SK-N-SH (cell line): ENCODE measurements at regions not wholly inside any gene's neighbourhood (a gene's known extent, or its start where the extent isn't known, plus 50 kb on each side); places are given as distances from the start of the nearest gene placed in this dataset.
"Not testable (repeated sequence)": the region's sequence is repeated elsewhere in the genome, so short reads cannot be mapped to it uniquely, and the experiment has no call there.

Experiments used
- CTCF ChIA-PET: fragments of 300-600, 350-600 bp; formaldehyde crosslinking; extraction: SDS; loops from one replicate; lab custom pipeline; 2021; lab: Yijun Ruan, JAX
- POLR2A ChIA-PET: fragments of 350-600 bp; sonication (Branson Sonifier 250); formaldehyde crosslinking; extraction: SDS; loops from one replicate; lab custom pipeline; 2020; ENCODE audit warnings: antibody characterized with exemption, inconsistent platforms; lab: Yijun Ruan, JAX
- DNase-seq: peaks from one replicate; pipeline ENCODE4 v3.0.0; 2012
- H2AFZ ChIP-seq: fragments of 200-600 bp; sonication (generic); 2 replicates; pipeline ENCODE4 v1.8.1; 2016; ENCODE audit warnings: antibody characterized with exemption, mild to moderate bottlenecking, low read depth
- H3F3A ChIP-seq: fragments of 200-600 bp; sonication (generic); replicated peaks from 2 replicates; pipeline ENCODE3; 2016; ENCODE audit warnings: antibody characterized with exemption, mild to moderate bottlenecking; ENCODE audit not compliant: insufficient read depth
- H3K27ac ChIP-seq, 2 experiments: fragments of 200-500 bp in 1 of 2; fragments of 200-600 bp in 1 of 2; sonication (Bioruptor generic) in 1 of 2; sonication (generic), shearing (Covaris generic) in 1 of 2; 2 replicates each; pipeline versions ENCODE4 v1.5.1 to v1.6.1; 2014 to 2016; ENCODE audit warnings: low read depth in 2 of 2, inconsistent platforms in 1 of 2, low read length in 1 of 2, mild to moderate bottlenecking in 1 of 2, mixed read lengths in 1 of 2
- H3K27me3 ChIP-seq: fragments of 200-600 bp; sonication (generic), shearing (Covaris generic); 2 replicates; pipeline ENCODE4 v1.6.1; 2016; ENCODE audit warnings: mixed run types; ENCODE audit not compliant: insufficient read depth
- H3K36me3 ChIP-seq, 2 experiments: fragments of 200-500 bp in 1 of 2; fragments of 200-600 bp in 1 of 2; sonication (Bioruptor generic) in 1 of 2; sonication (generic) in 1 of 2; replicated peaks in 1 of 2; 2 replicates each; pipeline versions ENCODE3 to v1.5.1; 2014 to 2016; ENCODE audit warnings: low read length in 1 of 2, mild to moderate bottlenecking in 1 of 2; ENCODE audit not compliant: insufficient read depth in 2 of 2, control insufficient read depth in 1 of 2
- H3K4me1 ChIP-seq, 2 experiments: fragments of 200-500 bp in 1 of 2; fragments of 200-600 bp in 1 of 2; sonication (Bioruptor generic) in 1 of 2; sonication (generic), shearing (Covaris generic) in 1 of 2; 2 replicates each; pipeline versions ENCODE4 v1.5.1 to v1.6.1; 2014 to 2016; ENCODE audit warnings: low read depth in 1 of 2, low read length in 1 of 2, mixed run types in 1 of 2; ENCODE audit not compliant: insufficient read depth in 2 of 2, control insufficient read depth in 1 of 2
- H3K4me2 ChIP-seq: fragments of 200-600 bp; sonication (generic), shearing (Covaris generic); 2 replicates; pipeline ENCODE4 v1.6.1; 2017; ENCODE audit warnings: mixed run types
- H3K4me3 ChIP-seq, 2 experiments: fragments of 200-500 bp in 1 of 2; fragments of 200-600 bp in 1 of 2; sonication (Bioruptor generic) in 1 of 2; sonication (generic), shearing (Covaris generic) in 1 of 2; 2 replicates each; pipeline versions ENCODE4 v1.5.1 to v1.8.1; 2014 to 2016; ENCODE audit warnings: low read depth in 2 of 2, inconsistent platforms in 1 of 2, low read length in 1 of 2, mild to moderate bottlenecking in 1 of 2, mixed read lengths in 1 of 2, moderate library complexity in 1 of 2
- H3K79me2 ChIP-seq: fragments of 200-600 bp; sonication (generic); 2 replicates; pipeline ENCODE4 v1.8.1; 2017; ENCODE audit warnings: mild to moderate bottlenecking; ENCODE audit not compliant: insufficient read depth
- H3K9ac ChIP-seq: fragments of 200-600 bp; sonication (generic); 2 replicates; pipeline ENCODE4 v1.6.1; 2017; ENCODE audit warnings: mixed run types
- H3K9me2 ChIP-seq: fragments of 200-600 bp; sonication (generic); 2 replicates; pipeline ENCODE4 v1.6.1; 2017; ENCODE audit warnings: mixed run types
- H3K9me3 ChIP-seq: fragments of 200-600 bp; sonication (generic); 2 replicates; pipeline ENCODE4 v1.6.1; 2017; ENCODE audit warnings: mixed run types, mild to moderate bottlenecking, moderate library complexity
- H4K20me1 ChIP-seq: fragments of 200-600 bp; sonication (generic); 2 replicates; pipeline ENCODE4 v1.6.1; 2017; ENCODE audit warnings: mild to moderate bottlenecking, mixed run types; ENCODE audit not compliant: insufficient read depth
- CHD2 ChIP-seq: fragments of 150-350 bp; IDR thresholded peaks from 2 replicates; pipeline ENCODE4 v1.6.1; 2018; ENCODE audit warnings: low read length; ENCODE audit not compliant: partially characterized antibody
- JUND ChIP-seq: IDR thresholded peaks from 2 replicates; pipeline ENCODE4 v1.4.0; 2012
- NFIC ChIP-seq: IDR thresholded peaks from 2 replicates; pipeline ENCODE4 v1.4.0; 2012; ENCODE audit warnings: borderline replicate concordance
- NRF1 ChIP-seq: IDR thresholded peaks from 2 replicates; pipeline ENCODE4 v1.6.1; 2012; ENCODE audit warnings: low read depth, mild to moderate bottlenecking, low read length
- PBX3 ChIP-seq: IDR thresholded peaks from 2 replicates; pipeline ENCODE4; 2012
- POLR2AphosphoS5 ChIP-seq: IDR thresholded peaks from 2 replicates; pipeline ENCODE4 v1.6.1; 2012; ENCODE audit warnings: low read depth, low read length
- RAD21 ChIP-seq: IDR thresholded peaks from 2 replicates; pipeline ENCODE4 v1.6.1; 2012; ENCODE audit warnings: mild to moderate bottlenecking, low read length
- RFX5 ChIP-seq: IDR thresholded peaks from 2 replicates; pipeline ENCODE4 v1.6.1; 2012; ENCODE audit warnings: mild to moderate bottlenecking, improper control_type of control experiment, low read length
- WGBS: methylation state at CpG from one replicate; pipeline ENCODE4 v1.1.6; 2017; ENCODE audit warnings: low lambda C conversion rate; 5-methylcytosine and 5-hydroxymethylcytosine counted together
- TF ChIP-seq, protein P1 (sequence below): IDR thresholded peaks from 2 replicates; pipeline ENCODE4 v1.4.0; 2012; ENCODE audit warnings: low read depth

DNA sequence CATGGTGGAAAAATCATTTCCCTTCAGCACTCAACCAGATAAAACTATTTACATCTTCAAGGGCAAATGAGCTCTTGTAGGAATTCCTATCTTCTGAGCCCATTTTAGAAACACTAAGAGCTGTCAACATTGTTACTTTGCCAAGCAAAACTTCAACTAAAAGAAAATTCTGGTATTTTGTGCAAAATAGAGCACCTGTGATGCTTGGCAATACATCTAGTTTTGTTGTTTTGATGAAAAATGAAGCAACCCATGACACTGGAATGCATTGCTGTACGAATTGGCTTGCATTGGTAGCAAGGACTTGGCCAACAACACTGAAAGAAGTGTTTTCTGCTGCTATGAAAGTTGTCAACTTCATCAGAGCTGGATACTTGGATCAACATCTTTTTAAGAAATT is 194.4 kb downstream of the COX18 start:
- H3K79me2 ChIP-seq, result no peaks in the 10 kb centered on the region
- H3K4me2 ChIP-seq, result no peak overlapping the region
- no peak for TF ChIP-seq RFX5
- TF ChIP-seq CHD2, result no peak
- TF ChIP-seq RAD21, result no peak
- H3K27ac ChIP-seq, result no peak overlapping the region
- no peaks in the 10 kb centered on the region for H3F3A ChIP-seq
- H3K4me3 ChIP-seq, result no peak overlapping the region
- H3K4me1 ChIP-seq, result no peaks in the 10 kb centered on the region
- no peaks in the 10 kb centered on the region; the same call in 1 of the 2 replicates for H3K9me3 ChIP-seq
- H4K20me1 ChIP-seq, result no peaks in the 10 kb centered on the region
- ChIA-PET POLR2A (no interaction called here), CTCF (interaction anchor here (0.7 kb wide), 1 partner anchor 22 kb away, joined by 3 read pairs; no protein-coding TSS in a partner anchor)
- H3K9ac ChIP-seq, result no peak overlapping the region
- 0% methylated on average over 1 of the region's 1 CpG for WGBS
- H3K9me2 ChIP-seq, result no peaks in the 10 kb centered on the region
- H3K36me3 ChIP-seq, result no peaks in the 10 kb centered on the region
- no peak for DNase-seq
- no peaks in the 10 kb centered on the region for H3K27me3 ChIP-seq
- no peak overlapping the region for H2AFZ ChIP-seq

DNA sequence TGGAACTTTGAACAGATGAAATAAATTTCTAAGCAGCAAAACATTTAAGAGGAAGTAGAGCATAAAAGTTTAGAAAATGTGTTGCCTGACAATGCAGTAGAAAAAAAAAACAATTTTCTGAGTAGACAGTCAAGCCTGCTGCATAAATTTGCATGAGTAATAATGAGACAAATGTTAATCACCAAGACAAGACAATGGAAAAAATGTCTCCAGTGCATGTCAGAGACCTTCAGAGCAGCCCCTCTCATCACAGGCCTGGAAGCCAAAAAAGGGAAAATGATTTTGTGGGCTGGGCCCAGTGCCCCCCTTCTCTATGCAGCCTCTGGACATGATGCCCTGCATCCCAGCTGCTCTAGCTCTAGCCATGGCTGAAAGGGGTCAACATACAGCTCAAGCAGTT is 204.6 kb downstream of the COX18 start:
- Histone ChIP-seq H3K4me1 (no peaks in the 10 kb centered on the region), H3K79me2 (no peaks in the 10 kb centered on the region), H3K27ac (no peak overlapping the region), H4K20me1 (no peaks in the 10 kb centered on the region), H3K9me3 (no peaks in the 10 kb centered on the region), H3K9ac (no peak overlapping the region), H3F3A (no peaks in the 10 kb centered on the region), H3K9me2 (no peaks in the 10 kb centered on the region), H3K36me3 (no peaks in the 10 kb centered on the region), H2AFZ (no peak overlapping the region), H3K4me3 (no peak overlapping the region), H3K4me2 (no peak overlapping the region), H3K27me3 (no peaks in the 10 kb centered on the region)
- POLR2A ChIA-PET, result no interaction called here
- CTCF ChIA-PET, result no interaction called here
- no peak for DNase-seq
- no peak for TF ChIP-seq JUND
- TF ChIP-seq PBX3, result no peak
- TF ChIP-seq, protein P1, sequence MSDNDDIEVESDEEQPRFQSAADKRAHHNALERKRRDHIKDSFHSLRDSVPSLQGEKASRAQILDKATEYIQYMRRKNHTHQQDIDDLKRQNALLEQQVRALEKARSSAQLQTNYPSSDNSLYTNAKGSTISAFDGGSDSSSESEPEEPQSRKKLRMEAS, result no peak
- no peak for TF ChIP-seq NFIC
- no peak for TF ChIP-seq NRF1
- TF ChIP-seq POLR2AphosphoS5, result no peak
- TF ChIP-seq, all 33 proteins: peak for 0

DNA sequence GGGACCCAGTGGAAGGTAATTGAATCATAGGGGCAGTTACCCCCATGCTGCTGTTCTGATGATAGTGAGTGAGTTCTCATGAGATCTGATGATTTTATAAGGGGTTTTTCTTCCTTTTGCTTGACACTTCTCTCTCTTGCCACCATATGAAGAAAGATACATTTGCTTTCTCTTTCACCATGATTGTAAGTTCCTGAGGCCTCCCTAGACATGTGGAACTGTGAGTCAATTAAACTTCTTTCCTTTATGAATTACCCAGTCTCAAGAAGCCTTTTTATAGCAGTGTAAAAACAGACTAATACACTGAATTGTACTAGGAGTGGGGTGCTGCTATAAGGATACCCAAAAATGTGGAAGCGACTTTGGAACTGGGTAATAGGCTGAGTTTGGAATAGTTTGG is 205.2 kb downstream of the COX18 start:
- H3K4me3 ChIP-seq, H3K4me2 ChIP-seq, H4K20me1 ChIP-seq, H3K9me2 ChIP-seq, POLR2A ChIA-PET, H3K9ac ChIP-seq, H3F3A ChIP-seq, H2AFZ ChIP-seq, H3K79me2 ChIP-seq, H3K36me3 ChIP-seq, H3K27ac ChIP-seq, H3K4me1 ChIP-seq, DNase-seq, H3K9me3 ChIP-seq, CTCF ChIA-PET, H3K27me3 ChIP-seq: not testable (repeated sequence)
- 19% methylated on average over 1 of the region's 1 CpG for WGBS
